HT1080 (cell line): ENCODE measurements at regions not wholly inside any gene's neighbourhood (a gene's known extent, or its start where the extent isn't known, plus 50 kb on each side); places are given as distances from the start of the nearest gene placed in this dataset.
A peak's percentile ranks its signal among the peaks of the same experiment; 100 is the strongest.

Experiments used
- DNase-seq: peaks from one replicate; pipeline ENCODE4 v3.0.0-alpha.2; 2015; ENCODE audit warnings: low read depth

- no peak for DNase-seq
Observed at GRCh38 chr6:132244744-132245143, 156.5 kb downstream of the MOXD1 start.

GRCh38 chr6:132236744-132237143 lies 164.5 kb downstream of the MOXD1 start:
- DNase-seq = no peak

GRCh38 chr6:132236281-132236680 lies 165.0 kb downstream of the MOXD1 start:
- no peak for DNase-seq

- no peak for DNase-seq
Observed at GRCh38 chr6:132235596-132236280, 165.5 kb downstream of the MOXD1 start.

GRCh38 chr6:132234356-132234755 lies 166.9 kb downstream of the MOXD1 start:
- no peak for DNase-seq

- DNase-seq = no peak
Observed at GRCh38 chr6:132231121-132231884, 170.0 kb downstream of the MOXD1 start.

GRCh38 chr6:132228894-132229293 lies 172.4 kb downstream of the MOXD1 start:
- no peak for DNase-seq

- no peak for DNase-seq
Observed at GRCh38 chr6:132227904-132228303, 173.4 kb downstream of the MOXD1 start.

- DNase-seq = no peak
Observed at GRCh38 chr6:132224943-132225342, 176.3 kb downstream of the MOXD1 start.

GRCh38 chr6:132220800-132221199 lies 180.5 kb downstream of the MOXD1 start:
- no peak for DNase-seq

- DNase-seq = no peak
Observed at GRCh38 chr6:132219901-132220300, 181.4 kb downstream of the MOXD1 start.

GRCh38 chr6:132218059-132218696 lies 183.1 kb downstream of the MOXD1 start:
- no peak for DNase-seq

GRCh38 chr6:132215805-132216204 lies 185.5 kb downstream of the MOXD1 start:
- DNase-seq = no peak

GRCh38 chr6:132214716-132215115 lies 186.6 kb downstream of the MOXD1 start:
- DNase-seq = no peak

- no peak for DNase-seq
Observed at GRCh38 chr6:132213732-132214131, 187.5 kb downstream of the MOXD1 start.

- DNase-seq = no peak
Observed at GRCh38 chr6:132213191-132213590, 188.1 kb downstream of the MOXD1 start.

GRCh38 chr6:132210886-132211563 lies 190.2 kb downstream of the MOXD1 start:
- DNase-seq = no peak

- peak; percentile 41 for DNase-seq
Observed at GRCh38 chr6:132209351-132209750, 191.9 kb downstream of the MOXD1 start.

GRCh38 chr6:132207991-132208390 lies 193.3 kb downstream of the MOXD1 start:
- DNase-seq = no peak

- no peak for DNase-seq
Observed at GRCh38 chr6:132205946-132206345, 195.3 kb downstream of the MOXD1 start.

- DNase-seq = no peak
Observed at GRCh38 chr6:132204591-132204990, 196.7 kb downstream of the MOXD1 start.

GRCh38 chr6:132202574-132202973 lies 198.7 kb downstream of the MOXD1 start:
- DNase-seq = no peak
